HEK293T (cell line): ENCODE measurements at regions not wholly inside any gene's neighbourhood (a gene's known extent, or its start where the extent isn't known, plus 50 kb on each side); places are given as distances from the start of the nearest gene placed in this dataset.

Experiments used
- HDGF ChIP-seq: fragments of 450-650 bp; IDR thresholded peaks from 2 replicates; pipeline ENCODE4 v1.6.1; 2017; ENCODE audit warnings: antibody characterized with exemption, borderline replicate concordance
- NFRKB ChIP-seq: fragments of 450-650 bp; IDR thresholded peaks from 2 replicates; pipeline ENCODE4 v1.6.1; 2016; ENCODE audit warnings: mild to moderate bottlenecking, moderate library complexity

GRCh38 chr13:90995001-90995400 is 352.5 kb upstream of the MIR17HG start:
- TF ChIP-seq HDGF (no peak), NFRKB (no peak)
